ENCODE measurements at regions not wholly inside any gene's neighbourhood (a gene's known extent, or its start where the extent isn't known, plus 50 kb on each side); places are given as distances from the start of the nearest gene placed in this dataset.

DNA sequence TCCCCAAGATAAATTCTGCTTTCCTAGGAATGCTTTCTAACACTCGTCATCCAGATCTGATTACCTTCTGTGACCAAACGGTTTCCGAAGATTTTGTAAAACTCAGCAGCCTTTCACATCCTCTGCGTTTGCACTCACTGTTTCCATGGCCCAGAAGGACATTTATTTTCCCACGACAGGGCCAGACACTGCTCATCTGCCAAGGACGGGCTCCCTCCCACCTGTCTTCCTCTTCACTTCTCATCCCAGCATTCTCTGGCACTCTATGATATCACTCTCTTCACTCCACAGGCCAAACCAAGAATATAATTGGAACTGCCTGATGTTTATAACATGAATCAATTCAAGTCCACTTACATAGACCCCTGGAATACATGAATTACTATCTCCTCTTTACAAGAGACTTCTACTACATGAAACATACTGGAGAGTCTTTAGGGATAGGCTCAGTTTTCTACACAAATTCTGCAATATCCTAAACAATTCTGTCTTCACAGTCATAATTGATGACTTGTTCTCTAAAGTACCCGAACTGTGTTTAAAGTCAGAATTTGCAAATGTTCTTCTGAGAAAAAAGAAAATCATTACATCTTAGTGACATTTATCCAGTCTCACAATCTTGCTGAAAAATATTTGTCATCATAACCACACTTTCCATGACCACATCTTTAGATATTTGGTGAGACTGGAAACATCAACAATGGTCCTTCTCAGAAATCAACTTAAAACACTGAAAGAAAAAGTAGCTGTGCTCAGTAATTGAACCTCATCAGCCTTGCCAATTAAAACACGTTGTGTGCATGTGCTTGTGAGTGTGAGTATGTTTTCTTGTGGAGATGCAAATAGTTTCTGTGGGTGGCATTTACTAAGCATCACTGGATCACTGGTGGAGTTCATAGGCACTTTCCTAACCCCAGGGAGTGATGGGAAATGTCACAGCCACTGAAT, 79.5 kb upstream of the PRSS58 start:
- TF ChIP-seq, protein P1, sequence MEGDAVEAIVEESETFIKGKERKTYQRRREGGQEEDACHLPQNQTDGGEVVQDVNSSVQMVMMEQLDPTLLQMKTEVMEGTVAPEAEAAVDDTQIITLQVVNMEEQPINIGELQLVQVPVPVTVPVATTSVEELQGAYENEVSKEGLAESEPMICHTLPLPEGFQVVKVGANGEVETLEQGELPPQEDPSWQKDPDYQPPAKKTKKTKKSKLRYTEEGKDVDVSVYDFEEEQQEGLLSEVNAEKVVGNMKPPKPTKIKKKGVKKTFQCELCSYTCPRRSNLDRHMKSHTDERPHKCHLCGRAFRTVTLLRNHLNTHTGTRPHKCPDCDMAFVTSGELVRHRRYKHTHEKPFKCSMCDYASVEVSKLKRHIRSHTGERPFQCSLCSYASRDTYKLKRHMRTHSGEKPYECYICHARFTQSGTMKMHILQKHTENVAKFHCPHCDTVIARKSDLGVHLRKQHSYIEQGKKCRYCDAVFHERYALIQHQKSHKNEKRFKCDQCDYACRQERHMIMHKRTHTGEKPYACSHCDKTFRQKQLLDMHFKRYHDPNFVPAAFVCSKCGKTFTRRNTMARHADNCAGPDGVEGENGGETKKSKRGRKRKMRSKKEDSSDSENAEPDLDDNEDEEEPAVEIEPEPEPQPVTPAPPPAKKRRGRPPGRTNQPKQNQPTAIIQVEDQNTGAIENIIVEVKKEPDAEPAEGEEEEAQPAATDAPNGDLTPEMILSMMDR (IDR thresholded peaks at IDR 0.05): no peak
- no peak for TF ChIP-seq POLR2A (IDR thresholded peaks at IDR 0.05)
- no peak for TF ChIP-seq EP300 (IDR thresholded peaks at IDR 0.05)

Data from tibial nerve (tissue), 4 donors.